IMR-90 (cell line): ENCODE measurements at regions not wholly inside any gene's neighbourhood (a gene's known extent, or its start where the extent isn't known, plus 50 kb on each side); places are given as distances from the start of the nearest gene placed in this dataset.

Experiments used
- ATAC-seq: fragments of 200-7000 bp; cut with Tn5 transposase; 2 replicates; pipeline ENCODE4 v1.9.1; 2020; ENCODE audit warnings: low read depth, mild to moderate bottlenecking, moderate library complexity
- BruUV-seq: library from RNA; stranded (reverse); fragments of 400-500 nt; replicated peaks from 2 replicates; lab custom pipeline; 2021; lab: Mats Ljungman, UMichigan
- CTCF ChIA-PET: fragments of 300-600 bp; formaldehyde crosslinking; extraction: SDS; loops from one replicate; lab custom pipeline; 2021; ENCODE audit warnings: antibody characterized with exemption; lab: Yijun Ruan, JAX
- POLR2A ChIA-PET: fragments of 300-600 bp; sonication (Branson Sonifier 250); formaldehyde crosslinking; loops from one replicate; lab custom pipeline; 2022; ENCODE audit warnings: antibody characterized with exemption; ENCODE audit not compliant: unreplicated experiment; lab: Charles Lee
- DNase-seq: peaks from one replicate; pipeline ENCODE4 v3.0.0; 2013
- H2AFZ ChIP-seq: replicated peaks from 2 replicates; pipeline ENCODE3; 2013; ENCODE audit warnings: low read length, mild to moderate bottlenecking; ENCODE audit not compliant: poor library complexity
- H2AK5ac ChIP-seq: 2 replicates; pipeline ENCODE4 v1.6.1; 2013; ENCODE audit warnings: low read depth, low read length, inconsistent platforms
- H2AK9ac ChIP-seq: replicated peaks from 2 replicates; pipeline ENCODE3; 2013; ENCODE audit warnings: mild to moderate bottlenecking, low read depth, low read length, moderate library complexity; ENCODE audit not compliant: poor library complexity
- H2BK120ac ChIP-seq: 2 replicates; pipeline ENCODE4 v1.6.1; 2013; ENCODE audit warnings: low read depth, low read length, inconsistent platforms
- H2BK15ac ChIP-seq: 3 replicates; pipeline ENCODE4 v1.6.1; 2013; ENCODE audit warnings: low read depth, low read length, inconsistent platforms
- H2BK20ac ChIP-seq: 2 replicates; pipeline ENCODE4 v1.6.1; 2013; ENCODE audit warnings: low read depth, mild to moderate bottlenecking, inconsistent platforms, low read length, moderate library complexity
- H2BK5ac ChIP-seq: 2 replicates; pipeline ENCODE4 v1.6.1; 2013; ENCODE audit warnings: mild to moderate bottlenecking, low read depth, low read length, inconsistent platforms; ENCODE audit not compliant: poor library complexity, severe bottlenecking
- H3K14ac ChIP-seq: replicated peaks from 2 replicates; pipeline ENCODE4 v1.6.1; 2013; ENCODE audit warnings: low read depth, low read length, inconsistent platforms
- H3K18ac ChIP-seq: 2 replicates; pipeline ENCODE4 v1.6.1; 2013; ENCODE audit warnings: low read depth, low read length, control low read depth
- H3K23ac ChIP-seq: 2 replicates; pipeline ENCODE4 v1.6.1; 2013; ENCODE audit warnings: low read depth, low read length, inconsistent platforms
- H3K27ac ChIP-seq: 2 replicates; pipeline ENCODE4 v1.5.1; 2013; ENCODE audit warnings: mild to moderate bottlenecking, control low read depth, low read length; ENCODE audit not compliant: insufficient read depth
- H3K27me3 ChIP-seq: 2 replicates; pipeline ENCODE4 v1.6.1; 2013; ENCODE audit warnings: low read length; ENCODE audit not compliant: control insufficient read depth, insufficient read depth
- H3K36me3 ChIP-seq: 2 replicates; pipeline ENCODE4 v1.6.1; 2013; ENCODE audit warnings: low read length, mixed read lengths; ENCODE audit not compliant: control insufficient read depth, insufficient read depth
- H3K4ac ChIP-seq: 2 replicates; pipeline ENCODE4 v1.6.1; 2013; ENCODE audit warnings: low read depth, low read length, inconsistent platforms
- H3K4me1 ChIP-seq: 2 replicates; pipeline ENCODE4 v1.6.1; 2013; ENCODE audit warnings: low read length, mixed read lengths; ENCODE audit not compliant: control insufficient read depth, insufficient read depth
- H3K4me2 ChIP-seq: 2 replicates; pipeline ENCODE4 v1.6.1; 2013; ENCODE audit warnings: low read depth, mild to moderate bottlenecking, control low read depth, low read length, moderate library complexity
- H3K4me3 ChIP-seq: 2 replicates; pipeline ENCODE4 v1.5.1; 2013; ENCODE audit warnings: low read depth, mild to moderate bottlenecking, control low read depth, low read length, moderate library complexity; ENCODE audit not compliant: insufficient read depth
- H3K56ac ChIP-seq: 2 replicates; pipeline ENCODE4 v1.6.1; 2013; ENCODE audit warnings: low read length, inconsistent platforms; ENCODE audit not compliant: insufficient read depth; ENCODE audit errors: extremely low read depth
- H3K79me1 ChIP-seq, 2 experiments: 2 replicates each; pipeline ENCODE4 v1.6.1; 2013; ENCODE audit warnings: low read length in 2 of 2, inconsistent platforms in 1 of 2, low read depth in 1 of 2
- H3K9ac ChIP-seq: 2 replicates; pipeline ENCODE4 v1.6.1; 2013; ENCODE audit warnings: low read depth, low read length, control low read depth
- H3K9me1 ChIP-seq: 2 replicates; pipeline ENCODE4 v1.6.1; 2013; ENCODE audit warnings: low read length, inconsistent platforms; ENCODE audit not compliant: insufficient read depth
- H3K9me3 ChIP-seq: 2 replicates; pipeline ENCODE4 v1.6.1; 2013; ENCODE audit warnings: low read length; ENCODE audit not compliant: control insufficient read depth, insufficient read depth
- H4K20me1 ChIP-seq: 2 replicates; pipeline ENCODE4 v1.6.1; 2013; ENCODE audit warnings: low read length, inconsistent platforms; ENCODE audit not compliant: insufficient read depth
- H4K5ac ChIP-seq: 2 replicates; pipeline ENCODE4 v1.6.1; 2013; ENCODE audit warnings: mild to moderate bottlenecking, low read depth, low read length, control low read depth
- H4K8ac ChIP-seq, 2 experiments: 2 replicates each; pipeline ENCODE4 v1.6.1; 2013; ENCODE audit warnings: low read depth in 2 of 2, low read length in 2 of 2, control low read depth in 1 of 2, inconsistent platforms in 1 of 2
- H4K91ac ChIP-seq: 2 replicates; pipeline ENCODE4 v1.6.1; 2013; ENCODE audit warnings: low read depth, low read length, inconsistent platforms; ENCODE audit not compliant: insufficient read depth
- BHLHE40 ChIP-seq: fragments of 150-350 bp; IDR thresholded peaks from 2 replicates; pipeline ENCODE4 v1.6.1; 2016; ENCODE audit warnings: mild to moderate bottlenecking, low read depth, low read length
- CHD1 ChIP-seq: IDR thresholded peaks from 2 replicates; pipeline ENCODE4 v1.6.1; 2012; ENCODE audit warnings: low read depth, low read length, improper control_type of control experiment
- FOS ChIP-seq: fragments of 150-350 bp; IDR thresholded peaks from 2 replicates; pipeline ENCODE4 v1.6.1; 2016; ENCODE audit warnings: low read depth, low read length
- MAFK ChIP-seq: IDR thresholded peaks from 2 replicates; pipeline ENCODE4 v1.6.1; 2012; ENCODE audit warnings: low read depth, low read length, improper control_type of control experiment
- MAZ ChIP-seq: IDR thresholded peaks from 2 replicates; pipeline ENCODE4 v1.6.1; 2012; ENCODE audit warnings: low read depth, mild to moderate bottlenecking, low read length, improper control_type of control experiment, moderate library complexity, borderline replicate concordance
- MXI1 ChIP-seq: IDR thresholded peaks from 2 replicates; pipeline ENCODE4 v1.6.1; 2012; ENCODE audit warnings: low read depth, mild to moderate bottlenecking, low read length, moderate library complexity, borderline replicate concordance
- POLR2A ChIP-seq: IDR thresholded peaks from 2 replicates; pipeline ENCODE4 v1.6.1; 2012; ENCODE audit warnings: mild to moderate bottlenecking, low read depth, low read length
- RAD21 ChIP-seq: IDR thresholded peaks from 2 replicates; pipeline ENCODE4 v1.6.1; 2012; ENCODE audit warnings: low read length, improper control_type of control experiment
- RFX5 ChIP-seq: IDR thresholded peaks from 2 replicates; pipeline ENCODE4 v1.8.0; 2012; ENCODE audit warnings: low read depth, mild to moderate bottlenecking, low read length, moderate library complexity
- SMC3 ChIP-seq: fragments of 150-350 bp; IDR thresholded peaks from 2 replicates; pipeline ENCODE4 v1.6.1; 2016; ENCODE audit warnings: low read depth, mild to moderate bottlenecking, antibody characterized with exemption, low read length, moderate library complexity
- WGBS, 2 experiments: methylation state at CpG; one replicate each; pipeline versions ENCODE4 v1.1.5 to v1.1.7; 2013; ENCODE audit warnings: missing lambda C conversion rate in 2 of 2; ENCODE audit not compliant: insufficient read length in 1 of 2; ENCODE audit errors: extremely low coverage in 2 of 2; 5-methylcytosine and 5-hydroxymethylcytosine counted together
- dilution Hi-C: fragments of 300-500 bp; cut with HindIII; formaldehyde crosslinking; loops from one replicate; pipeline ENCODE4 v1.14.3; 2018; ENCODE audit warnings: low sequenced_read_pairs; ENCODE audit not compliant: unreplicated experiment
- in situ Hi-C: fragments of 300-500 bp; cut with MboI; formaldehyde crosslinking; loops from 3 replicates; pipeline ENCODE4 v1.14.3; 2019; ENCODE audit warnings: low sequenced_read_pairs, inconsistent platforms, mixed read lengths
- intact Hi-C: fragments of 100-400 bp; cut with micrococcal nuclease; formaldehyde crosslinking; loops from 2 replicates; pipeline ENCODE4 v1.10.0; 2022
- TF ChIP-seq, protein P1 (sequence below): conservative IDR thresholded peaks from 2 replicates; pipeline ENCODE4 v1.5.1; 2012; ENCODE audit warnings: mild to moderate bottlenecking, low read depth, low read length, improper control_type of control experiment
- TF ChIP-seq, protein P2 (sequence below): fragments of 150-350 bp; IDR thresholded peaks from 2 replicates; pipeline ENCODE4 v1.6.1; 2017; ENCODE audit warnings: mild to moderate bottlenecking, antibody characterized with exemption, low read length, low read depth
- TF ChIP-seq, protein P3 (sequence below): fragments of 150-350 bp; IDR thresholded peaks from 2 replicates; pipeline ENCODE4 v1.6.1; 2016; ENCODE audit warnings: low read depth, mild to moderate bottlenecking, low read length, moderate library complexity, borderline replicate concordance

DNA sequence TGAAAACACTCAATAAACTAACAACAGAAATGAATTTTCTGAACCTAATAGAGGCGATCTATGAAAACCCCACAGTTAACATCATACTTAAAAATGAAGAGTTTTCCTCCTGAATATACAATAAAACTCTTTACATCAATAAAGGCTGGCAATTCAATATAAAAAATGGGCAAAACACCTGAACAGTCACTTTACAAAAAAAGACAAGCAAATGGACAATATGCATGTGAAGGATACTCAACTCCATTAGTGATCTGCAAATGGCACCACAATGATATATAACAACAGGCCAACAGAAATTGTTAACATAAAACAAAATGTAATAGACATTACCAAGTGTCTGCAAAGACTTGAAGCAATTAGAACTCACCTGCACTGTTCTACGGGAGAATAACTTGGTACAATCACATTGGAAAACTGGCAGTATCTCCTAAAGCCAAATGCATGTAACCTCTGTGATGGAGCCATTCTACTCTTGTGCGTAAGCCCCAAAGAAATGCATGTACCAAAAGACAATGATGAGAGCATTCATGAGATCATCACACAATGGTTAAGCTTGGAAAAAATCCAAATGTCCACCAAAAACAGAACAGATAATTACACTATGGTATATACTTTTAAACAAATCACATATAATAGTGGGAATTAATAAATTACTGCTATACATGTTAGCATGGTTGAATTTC lies 433.4 kb upstream of the MAF start:
- no peaks in the 10 kb centered on the region for H3K36me3 ChIP-seq
- H2BK20ac ChIP-seq, result no peak overlapping the region
- H3K14ac ChIP-seq, result no peak overlapping the region
- no peak overlapping the region for H4K5ac ChIP-seq
- DNase-seq (no peak), ATAC-seq (no peak)
- H2AK9ac ChIP-seq, result no peak overlapping the region
- H3K18ac ChIP-seq, result no peak overlapping the region
- no peak overlapping the region for H4K8ac ChIP-seq
- no peaks in the 10 kb centered on the region for H3K9me1 ChIP-seq
- no peaks in the 10 kb centered on the region for H3K79me1 ChIP-seq
- POLR2A ChIA-PET, result no interaction called here
- no peak overlapping the region for H2BK120ac ChIP-seq
- intact Hi-C loops, result no loop called here
- peaks cover 2% of the 10 kb centered on the region; the same call in 1 of the 2 replicates for H3K9me3 ChIP-seq
- WGBS, 2 experiments, result no CpG with 5 or more reads among the region's 3 CpGs
- H4K20me1 ChIP-seq, result no peaks in the 10 kb centered on the region
- H2AFZ ChIP-seq, result no peak overlapping the region
- H2AK5ac ChIP-seq, result no peak overlapping the region
- no peak overlapping the region for H3K4me2 ChIP-seq
- in situ Hi-C loops, result no loop called here
- no peaks in the 10 kb centered on the region for H3K4me1 ChIP-seq
- H3K27ac ChIP-seq, result no peak overlapping the region
- CTCF ChIA-PET, result interaction anchor here (0.7 kb wide), 1 partner anchor 313 kb away, joined by 3 read pairs; no protein-coding TSS in a partner anchor
- no peak overlapping the region for H3K23ac ChIP-seq
- no peak overlapping the region for H3K4me3 ChIP-seq
- BruUV-seq, result no TSS peak
- no peak overlapping the region for H3K9ac ChIP-seq
- H3K27me3 ChIP-seq, result no peaks in the 10 kb centered on the region
- dilution Hi-C loops, result no loop called here
- H2BK15ac ChIP-seq, result no peak overlapping the region
- H4K91ac ChIP-seq, result no peak overlapping the region
- no peak for TF ChIP-seq FOS
- TF ChIP-seq MAZ, result no peak
- no peak for TF ChIP-seq RFX5
- TF ChIP-seq, protein P1, sequence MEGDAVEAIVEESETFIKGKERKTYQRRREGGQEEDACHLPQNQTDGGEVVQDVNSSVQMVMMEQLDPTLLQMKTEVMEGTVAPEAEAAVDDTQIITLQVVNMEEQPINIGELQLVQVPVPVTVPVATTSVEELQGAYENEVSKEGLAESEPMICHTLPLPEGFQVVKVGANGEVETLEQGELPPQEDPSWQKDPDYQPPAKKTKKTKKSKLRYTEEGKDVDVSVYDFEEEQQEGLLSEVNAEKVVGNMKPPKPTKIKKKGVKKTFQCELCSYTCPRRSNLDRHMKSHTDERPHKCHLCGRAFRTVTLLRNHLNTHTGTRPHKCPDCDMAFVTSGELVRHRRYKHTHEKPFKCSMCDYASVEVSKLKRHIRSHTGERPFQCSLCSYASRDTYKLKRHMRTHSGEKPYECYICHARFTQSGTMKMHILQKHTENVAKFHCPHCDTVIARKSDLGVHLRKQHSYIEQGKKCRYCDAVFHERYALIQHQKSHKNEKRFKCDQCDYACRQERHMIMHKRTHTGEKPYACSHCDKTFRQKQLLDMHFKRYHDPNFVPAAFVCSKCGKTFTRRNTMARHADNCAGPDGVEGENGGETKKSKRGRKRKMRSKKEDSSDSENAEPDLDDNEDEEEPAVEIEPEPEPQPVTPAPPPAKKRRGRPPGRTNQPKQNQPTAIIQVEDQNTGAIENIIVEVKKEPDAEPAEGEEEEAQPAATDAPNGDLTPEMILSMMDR, result no peak
- TF ChIP-seq, protein P2, sequence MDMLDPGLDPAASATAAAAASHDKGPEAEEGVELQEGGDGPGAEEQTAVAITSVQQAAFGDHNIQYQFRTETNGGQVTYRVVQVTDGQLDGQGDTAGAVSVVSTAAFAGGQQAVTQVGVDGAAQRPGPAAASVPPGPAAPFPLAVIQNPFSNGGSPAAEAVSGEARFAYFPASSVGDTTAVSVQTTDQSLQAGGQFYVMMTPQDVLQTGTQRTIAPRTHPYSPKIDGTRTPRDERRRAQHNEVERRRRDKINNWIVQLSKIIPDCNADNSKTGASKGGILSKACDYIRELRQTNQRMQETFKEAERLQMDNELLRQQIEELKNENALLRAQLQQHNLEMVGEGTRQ, result no peak
- TF ChIP-seq SMC3, result no peak
- TF ChIP-seq, protein P3, sequence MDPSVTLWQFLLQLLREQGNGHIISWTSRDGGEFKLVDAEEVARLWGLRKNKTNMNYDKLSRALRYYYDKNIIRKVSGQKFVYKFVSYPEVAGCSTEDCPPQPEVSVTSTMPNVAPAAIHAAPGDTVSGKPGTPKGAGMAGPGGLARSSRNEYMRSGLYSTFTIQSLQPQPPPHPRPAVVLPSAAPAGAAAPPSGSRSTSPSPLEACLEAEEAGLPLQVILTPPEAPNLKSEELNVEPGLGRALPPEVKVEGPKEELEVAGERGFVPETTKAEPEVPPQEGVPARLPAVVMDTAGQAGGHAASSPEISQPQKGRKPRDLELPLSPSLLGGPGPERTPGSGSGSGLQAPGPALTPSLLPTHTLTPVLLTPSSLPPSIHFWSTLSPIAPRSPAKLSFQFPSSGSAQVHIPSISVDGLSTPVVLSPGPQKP, result no peak
- TF ChIP-seq CHD1, result no peak
- TF ChIP-seq POLR2A, result no peak
- TF ChIP-seq MXI1, result no peak
- no peak for TF ChIP-seq BHLHE40
- TF ChIP-seq MAFK, result no peak
- no peak for TF ChIP-seq RAD21
- no peak overlapping the region for H2BK5ac ChIP-seq
- H3K56ac ChIP-seq, result no peak overlapping the region
- H3K4ac ChIP-seq, result no peak overlapping the region
